ENCODE measurements at regions not wholly inside any gene's neighbourhood (a gene's known extent, or its start where the extent isn't known, plus 50 kb on each side); places are given as distances from the start of the nearest gene placed in this dataset.

DNA sequence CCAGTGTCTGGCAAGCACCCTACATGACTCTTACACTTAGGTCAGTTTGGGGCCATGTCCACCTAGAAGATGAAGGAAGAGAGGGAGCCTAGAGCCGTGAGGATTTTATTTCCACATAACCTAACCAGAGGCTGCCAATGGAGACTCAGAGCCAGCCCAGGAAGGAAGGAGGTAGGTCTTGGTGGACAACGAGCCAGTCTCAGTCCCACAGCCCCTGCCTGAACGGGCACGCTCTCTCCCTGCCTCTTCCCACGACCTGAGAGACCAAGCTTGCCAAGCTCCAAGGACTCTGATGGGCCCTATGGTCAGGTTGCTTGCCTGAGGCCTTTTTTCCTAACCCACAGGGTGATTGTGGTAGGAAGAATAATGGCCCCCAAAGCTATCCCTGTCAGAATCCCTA, 188.4 kb downstream of the TFCP2L1 start:
- Histone ChIP-seq H3K4me2 (ENCODE audit: low read depth, low read length, poor library complexity, severe bottlenecking) (no peak overlapping the region), H2AFZ (ENCODE audit: low read length) (no peak overlapping the region)
- TF ChIP-seq CTCF (conservative IDR thresholded peaks at IDR 0.05; ENCODE audit: low read length) (no peak), EZH2phosphoT487 (IDR thresholded peaks at IDR 0.05; ENCODE audit: borderline replicate concordance) (no peak)

DNA sequence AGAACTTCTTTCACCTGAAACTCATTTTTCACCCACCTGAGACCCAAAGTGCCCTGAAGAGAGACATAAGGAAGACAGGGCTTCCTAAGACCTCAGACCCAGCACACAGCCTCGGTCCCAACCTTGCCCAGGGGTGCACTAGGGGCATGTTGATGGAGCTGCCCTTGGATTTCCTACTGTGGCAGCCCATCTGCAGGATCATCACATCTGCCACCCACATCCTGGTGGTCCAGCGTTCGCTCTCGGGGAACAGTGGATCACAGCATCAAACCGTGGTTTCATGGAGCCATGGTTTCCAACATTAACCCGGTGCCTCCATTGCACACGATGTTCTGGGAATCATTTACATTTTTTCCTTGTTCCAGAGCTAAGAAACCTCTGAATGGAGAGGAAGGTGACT, 186.4 kb downstream of the TFCP2L1 start:
- Histone ChIP-seq H3F3A (ENCODE audit: low read depth) (no peaks in the 10 kb centered on the region), H3K9me3 (ENCODE audit: insufficient read depth, low read depth, low read length) (no peaks in the 10 kb centered on the region), H2AFZ (ENCODE audit: low read length) (no peak overlapping the region), H4K20me1 (ENCODE audit: insufficient read depth, low read length, poor library complexity, severe bottlenecking) (no peaks in the 10 kb centered on the region), H3K4me3 (ENCODE audit: low read length, poor library complexity, severe bottlenecking) (no peak overlapping the region), H3K9ac (ENCODE audit: low read depth, low read length, poor library complexity, severe bottlenecking) (no peak overlapping the region), H3K36me3 (ENCODE audit: insufficient read depth, low read length) (no peaks in the 10 kb centered on the region), H3K4me2 (ENCODE audit: low read depth, low read length, poor library complexity, severe bottlenecking) (no peak overlapping the region), H3K79me2 (ENCODE audit: insufficient read depth, low read length) (no peaks in the 10 kb centered on the region), H3K27me3 (ENCODE audit: insufficient read depth, low read length, poor library complexity, severe bottlenecking) (no peaks in the 10 kb centered on the region), H3K9me2 (replicated peaks; ENCODE audit: low read depth, low read length) (no peaks in the 10 kb centered on the region), H3K4me1 (ENCODE audit: insufficient read depth, low read length, poor library complexity, severe bottlenecking) (no peaks in the 10 kb centered on the region)
- TF ChIP-seq CTCF (conservative IDR thresholded peaks at IDR 0.05; ENCODE audit: low read length) (no peak), EZH2phosphoT487 (IDR thresholded peaks at IDR 0.05; ENCODE audit: borderline replicate concordance) (no peak)

More for the DNA sequence above, 188.4 kb downstream of the TFCP2L1 start:
- Histone ChIP-seq H3K9me2 (replicated peaks; ENCODE audit: low read depth, low read length) (no peaks in the 10 kb centered on the region), H3F3A (ENCODE audit: low read depth) (no peaks in the 10 kb centered on the region), H3K9me3 (ENCODE audit: insufficient read depth, low read depth, low read length) (no peaks in the 10 kb centered on the region), H3K9ac (ENCODE audit: low read depth, low read length, poor library complexity, severe bottlenecking) (no peak overlapping the region), H3K36me3 (ENCODE audit: insufficient read depth, low read length) (no peaks in the 10 kb centered on the region), H3K27me3 (ENCODE audit: insufficient read depth, low read length, poor library complexity, severe bottlenecking) (no peaks in the 10 kb centered on the region), H3K4me1 (ENCODE audit: insufficient read depth, low read length, poor library complexity, severe bottlenecking) (no peaks in the 10 kb centered on the region), H3K4me3 (ENCODE audit: low read length, poor library complexity, severe bottlenecking) (no peak overlapping the region), H4K20me1 (ENCODE audit: insufficient read depth, low read length, poor library complexity, severe bottlenecking) (no peaks in the 10 kb centered on the region), H3K79me2 (ENCODE audit: insufficient read depth, low read length) (no peaks in the 10 kb centered on the region)

GRCh38 chr2:121099329-121100290, 185.4 kb downstream of the TFCP2L1 start:
- Histone ChIP-seq H2AFZ (ENCODE audit: low read length) (no peak overlapping the region; the same call in 1 of the 2 replicates), H3K9ac (ENCODE audit: low read depth, low read length, poor library complexity, severe bottlenecking) (no peak overlapping the region), H3K9me2 (replicated peaks; ENCODE audit: low read depth, low read length) (no peaks in the 10 kb centered on the region)

More at GRCh38 chr2:121099329-121100290, 185.4 kb downstream of the TFCP2L1 start:
- H4K20me1 ChIP-seq (ENCODE audit: insufficient read depth, low read length, poor library complexity, severe bottlenecking) = no peaks in the 10 kb centered on the region
- H3K9me3 ChIP-seq (ENCODE audit: insufficient read depth, low read depth, low read length) = no peaks in the 10 kb centered on the region
- no peaks in the 10 kb centered on the region for H3K79me2 ChIP-seq (ENCODE audit: insufficient read depth, low read length)
- H3K27me3 ChIP-seq (ENCODE audit: insufficient read depth, low read length, poor library complexity, severe bottlenecking) = no peaks in the 10 kb centered on the region
- no peaks in the 10 kb centered on the region for H3K36me3 ChIP-seq (ENCODE audit: insufficient read depth, low read length)
- no peaks in the 10 kb centered on the region for H3K4me1 ChIP-seq (ENCODE audit: insufficient read depth, low read length, poor library complexity, severe bottlenecking)
- H3K4me2 ChIP-seq (ENCODE audit: low read depth, low read length, poor library complexity, severe bottlenecking) = no peak overlapping the region
- no peaks in the 10 kb centered on the region for H3F3A ChIP-seq (ENCODE audit: low read depth)
- H3K4me3 ChIP-seq (ENCODE audit: low read length, poor library complexity, severe bottlenecking) = no peak overlapping the region
- TF ChIP-seq EZH2phosphoT487 (IDR thresholded peaks at IDR 0.05; ENCODE audit: borderline replicate concordance) (no peak), CTCF (conservative IDR thresholded peaks at IDR 0.05; ENCODE audit: low read length) (peak; percentile 58)
